ENCODE measurements at regions not wholly inside any gene's neighbourhood (a gene's known extent, or its start where the extent isn't known, plus 50 kb on each side); places are given as distances from the start of the nearest gene placed in this dataset.
A peak's percentile ranks its signal among the peaks of the same experiment; 100 is the strongest.

DNA sequence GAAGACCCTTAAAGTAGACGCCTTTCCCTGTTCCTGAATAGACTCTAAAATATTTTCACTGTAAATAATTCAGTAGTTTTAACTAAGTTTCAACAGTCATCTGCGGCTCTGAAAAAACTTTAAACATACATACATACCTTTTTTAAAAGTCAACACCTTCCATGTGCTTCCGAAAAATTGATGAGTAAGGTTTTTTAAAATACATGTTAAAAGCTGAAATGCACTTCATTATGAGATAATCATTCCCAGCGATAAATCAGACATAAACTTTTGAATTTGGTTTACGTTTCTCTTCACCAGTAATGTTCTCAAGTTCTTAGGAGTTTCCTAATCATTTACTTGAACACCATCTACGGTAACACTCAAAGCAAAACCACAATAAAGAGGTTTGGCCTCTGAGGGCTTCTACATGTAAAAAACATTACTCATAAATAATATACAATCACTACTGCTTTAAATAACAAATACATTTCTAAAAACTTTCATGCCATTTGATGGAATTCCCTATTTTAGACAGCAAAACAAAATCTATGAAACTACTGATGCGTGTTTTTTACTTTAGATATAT is 403.5 kb downstream of the SHQ1 start:
- peaks cover 24 to 26% of the 10 kb centered on the region in 2 donors for H3K4me1 ChIP-seq (ENCODE audit: control insufficient read depth in 2 of 2, insufficient read depth in 2 of 2, low read length in 2 of 2)
- no peak overlapping the region for H3K27ac ChIP-seq (ENCODE audit: low read depth in 1 of 2, low read length in 1 of 2)
- peaks cover 1 to 5% of the 10 kb centered on the region in 2 donors for H3K36me3 ChIP-seq (ENCODE audit: control insufficient read depth in 2 of 2, insufficient read depth in 2 of 2, low read length in 1 of 2)
- no peak overlapping the region for H3K4me3 ChIP-seq (ENCODE audit: low read length in 2 of 2)
- 68% methylated on average over 7 of the region's 7 CpGs for WGBS
- DNase-seq (ENCODE audit: low read depth in 6 of 9, low spot score in 9 of 9): peak in 1 of 9 donors; percentile 34
- peaks cover 0 to 4% of the 10 kb centered on the region in 2 donors for H3K9me3 ChIP-seq (ENCODE audit: control insufficient read depth in 2 of 2, insufficient read depth in 1 of 2, low read length in 1 of 2)
- H3K27me3 ChIP-seq (ENCODE audit: control insufficient read depth in 2 of 2, insufficient read depth in 1 of 2, low read length in 1 of 2): peaks cover 0 to 4% of the 10 kb centered on the region in 2 donors

DNA sequence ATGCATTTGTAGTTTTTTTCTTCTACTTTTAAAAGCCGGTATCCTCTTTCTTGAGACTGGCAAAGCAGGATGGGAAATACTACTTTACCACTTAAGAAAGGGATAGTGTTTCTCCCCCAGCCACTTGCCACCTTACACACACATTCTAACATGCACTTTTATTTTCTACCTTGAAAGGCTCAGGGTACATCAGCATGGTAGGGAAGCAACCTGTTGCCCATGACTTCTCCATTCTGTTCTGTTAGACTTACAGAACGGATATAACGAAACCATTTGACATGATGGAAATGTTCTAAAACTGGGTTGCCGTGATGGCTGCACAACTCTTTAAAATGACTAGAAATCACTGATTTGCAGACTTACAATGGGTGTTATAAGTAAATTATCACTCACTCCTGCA is 405.5 kb downstream of the SHQ1 start:
- no peak overlapping the region for H3K4me3 ChIP-seq (ENCODE audit: low read length in 2 of 2)
- H3K9me3 ChIP-seq (ENCODE audit: control insufficient read depth in 2 of 2, insufficient read depth in 1 of 2, low read length in 1 of 2): peaks cover 0 to 4% of the 10 kb centered on the region in 2 donors
- H3K36me3 ChIP-seq (ENCODE audit: control insufficient read depth in 2 of 2, insufficient read depth in 2 of 2, low read length in 1 of 2): peaks cover 17 to 20% of the 10 kb centered on the region in 2 donors
- peaks cover 0 to 4% of the 10 kb centered on the region in 2 donors for H3K27me3 ChIP-seq (ENCODE audit: control insufficient read depth in 2 of 2, insufficient read depth in 1 of 2, low read length in 1 of 2)
- WGBS: 63% methylated on average over 4 of the region's 4 CpGs
- peak in 2 of 9 donors; percentile 20 to 48 for DNase-seq (ENCODE audit: low read depth in 6 of 9, low spot score in 9 of 9)
- H3K4me1 ChIP-seq (ENCODE audit: control insufficient read depth in 2 of 2, insufficient read depth in 2 of 2, low read length in 2 of 2): peaks cover 30% of the 10 kb centered on the region in 2 donors
- no peak overlapping the region for H3K27ac ChIP-seq (ENCODE audit: low read depth in 1 of 2, low read length in 1 of 2)

DNA sequence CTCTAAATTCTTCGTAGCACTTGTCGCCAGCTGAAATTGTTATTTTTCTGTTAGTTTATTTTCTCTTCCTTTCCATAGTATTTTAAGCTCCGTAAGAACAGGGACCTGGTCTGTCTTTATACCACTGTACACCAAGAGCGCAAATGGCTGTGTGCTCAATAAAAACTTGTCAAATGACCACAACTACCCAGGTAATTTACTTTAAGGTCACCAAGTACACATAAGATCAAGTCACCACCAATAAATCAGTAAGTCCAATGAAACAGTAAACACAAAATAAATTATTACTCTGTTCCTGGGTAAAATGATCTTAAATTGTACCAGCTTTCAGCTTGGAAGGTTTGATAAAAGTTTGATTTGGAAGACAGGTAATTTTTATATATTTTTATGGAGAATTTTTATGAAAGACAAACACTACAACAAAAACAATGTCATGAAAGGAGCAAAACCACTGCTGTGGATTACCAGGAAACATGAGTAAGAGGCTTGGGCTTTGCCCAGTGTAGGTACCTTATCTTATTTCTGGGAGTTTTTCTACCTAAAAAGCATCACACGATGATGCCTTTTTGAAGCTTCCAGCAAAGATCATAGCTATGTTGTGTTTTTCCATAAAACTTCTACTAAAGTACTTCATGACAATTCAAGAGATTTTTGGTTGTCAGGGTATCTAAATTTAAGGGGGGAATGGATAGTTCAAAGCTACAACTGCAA is 406.8 kb downstream of the SHQ1 start:
- 91% methylated on average over 5 of the region's 5 CpGs for WGBS
- peaks cover 24 to 25% of the 10 kb centered on the region in 2 donors for H3K4me1 ChIP-seq (ENCODE audit: control insufficient read depth in 2 of 2, insufficient read depth in 2 of 2, low read length in 2 of 2)

DNA sequence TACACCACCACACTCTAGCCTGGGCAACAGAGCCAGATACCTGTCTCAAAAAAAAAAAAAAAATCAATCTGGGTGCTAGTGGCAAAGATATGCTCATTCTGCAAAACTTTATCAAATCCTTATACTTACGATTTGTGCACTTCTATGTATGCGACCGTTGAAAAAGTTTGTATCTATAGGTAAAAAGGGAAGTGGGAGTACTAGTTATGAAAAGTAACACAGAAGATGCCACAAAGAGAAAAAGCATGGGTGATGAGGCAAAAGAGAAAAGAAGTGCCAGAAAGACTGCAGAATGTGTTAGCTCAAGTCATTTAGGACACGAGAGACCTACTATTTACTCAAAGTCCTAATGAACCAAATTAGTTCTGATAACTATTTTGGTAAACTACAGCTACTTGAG is 407.8 kb downstream of the SHQ1 start:
- H3K36me3 ChIP-seq (ENCODE audit: control insufficient read depth in 2 of 2, insufficient read depth in 2 of 2, low read length in 1 of 2): peaks cover 17 to 20% of the 10 kb centered on the region in 2 donors
- no peak overlapping the region for H3K27ac ChIP-seq (ENCODE audit: low read depth in 1 of 2, low read length in 1 of 2)
- H3K9me3 ChIP-seq (ENCODE audit: control insufficient read depth in 2 of 2, insufficient read depth in 1 of 2, low read length in 1 of 2): no peaks in the 10 kb centered on the region
- H3K4me1 ChIP-seq (ENCODE audit: control insufficient read depth in 2 of 2, insufficient read depth in 2 of 2, low read length in 2 of 2): peaks cover 24 to 25% of the 10 kb centered on the region in 2 donors
- H3K4me3 ChIP-seq (ENCODE audit: low read length in 2 of 2): no peak overlapping the region
- WGBS: 55% methylated on average over 4 of the region's 4 CpGs
- no peak for DNase-seq (ENCODE audit: low read depth in 6 of 9, low spot score in 9 of 9)
- H3K27me3 ChIP-seq (ENCODE audit: control insufficient read depth in 2 of 2, insufficient read depth in 1 of 2, low read length in 1 of 2): no peaks in the 10 kb centered on the region

More for the DNA sequence above, 406.8 kb downstream of the SHQ1 start:
- Histone ChIP-seq H3K4me3 (ENCODE audit: low read length in 2 of 2) (no peak overlapping the region), H3K9me3 (ENCODE audit: control insufficient read depth in 2 of 2, insufficient read depth in 1 of 2, low read length in 1 of 2) (no peaks in the 10 kb centered on the region), H3K27me3 (ENCODE audit: control insufficient read depth in 2 of 2, insufficient read depth in 1 of 2, low read length in 1 of 2) (no peaks in the 10 kb centered on the region), H3K36me3 (ENCODE audit: control insufficient read depth in 2 of 2, insufficient read depth in 2 of 2, low read length in 1 of 2) (peaks cover 17 to 20% of the 10 kb centered on the region in 2 donors), H3K27ac (ENCODE audit: low read depth in 1 of 2, low read length in 1 of 2) (no peak overlapping the region)
- DNase-seq (ENCODE audit: low read depth in 6 of 9, low spot score in 9 of 9): no peak

DNA sequence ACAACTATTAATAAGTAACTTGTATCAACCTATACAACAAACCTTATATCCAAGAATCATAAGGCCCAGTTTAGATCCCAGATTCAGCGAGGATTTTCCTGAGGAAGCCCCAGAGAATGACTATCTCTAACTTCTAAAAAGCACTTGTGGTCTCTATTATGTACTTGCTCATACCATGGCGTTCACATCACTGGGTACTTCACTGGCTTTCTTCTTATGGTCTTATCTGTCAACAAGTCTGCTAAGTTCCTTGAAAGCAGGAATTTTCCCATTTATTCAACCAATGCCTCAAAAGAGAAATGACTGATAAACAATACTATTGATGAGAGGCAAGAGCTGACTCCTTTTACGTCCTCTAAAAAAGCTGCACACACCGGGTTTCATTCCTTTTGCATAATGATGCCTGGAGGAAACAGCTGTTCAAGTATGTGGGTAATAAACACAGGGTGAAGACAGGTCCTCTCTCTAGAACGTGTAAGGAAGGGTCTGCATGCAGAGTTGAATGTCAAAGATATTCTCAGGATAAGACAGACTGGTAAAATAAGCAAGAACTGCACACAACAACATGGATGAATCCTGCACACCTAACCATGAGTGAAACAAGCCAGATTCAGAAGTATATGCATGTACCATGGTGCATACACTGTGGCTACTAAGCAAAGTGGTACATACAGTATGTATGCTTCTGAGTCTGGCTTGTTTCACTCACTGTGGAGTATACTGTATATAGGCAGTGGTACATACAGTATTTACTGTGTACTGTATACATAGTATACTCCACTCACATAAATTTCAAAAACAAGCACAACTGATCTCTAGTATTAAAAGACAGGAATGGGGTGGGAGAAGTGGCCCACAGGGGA is 408.7 kb downstream of the SHQ1 start:
- WGBS: 47% methylated on average over 5 of the region's 5 CpGs
- H3K4me1 ChIP-seq (ENCODE audit: control insufficient read depth in 2 of 2, insufficient read depth in 2 of 2, low read length in 2 of 2): peaks cover 24 to 25% of the 10 kb centered on the region in 2 donors

DNA sequence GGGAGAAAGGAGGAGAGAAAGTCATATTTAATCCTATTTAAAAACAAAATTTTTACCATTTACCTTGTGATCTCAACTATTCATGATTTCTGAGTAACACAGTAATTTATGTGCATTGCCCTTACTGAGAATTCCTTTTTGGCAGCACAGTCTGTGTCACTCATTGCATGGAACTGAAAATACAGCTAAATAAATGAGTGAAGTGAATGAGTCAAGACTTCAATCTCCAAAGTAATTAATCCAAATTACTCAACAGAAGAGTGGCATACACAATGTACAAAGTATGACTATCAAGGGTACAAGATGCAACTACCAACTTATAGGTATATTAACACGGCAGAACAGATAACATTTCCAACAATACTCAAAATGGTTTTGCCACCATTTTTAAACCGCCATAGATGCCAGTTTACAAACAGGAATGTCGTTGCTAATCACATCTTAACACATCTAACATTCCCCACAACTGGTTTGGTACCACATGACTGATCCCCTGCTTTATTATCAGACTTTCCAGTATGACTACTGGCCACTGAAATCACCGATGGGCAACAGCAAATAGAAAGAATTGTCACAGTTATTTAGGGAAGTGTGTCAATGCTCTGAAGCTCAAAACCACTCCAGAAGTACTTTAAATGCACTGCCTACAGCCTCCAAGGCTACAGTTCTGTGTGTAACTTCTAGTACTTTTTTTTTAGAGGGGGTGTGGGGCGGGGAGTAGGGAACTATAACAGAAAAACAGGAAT is 410.4 kb downstream of the SHQ1 start:
- peaks cover 10 to 16% of the 10 kb centered on the region in 2 donors for H3K4me1 ChIP-seq (ENCODE audit: control insufficient read depth in 2 of 2, insufficient read depth in 2 of 2, low read length in 2 of 2)
- H3K4me3 ChIP-seq (ENCODE audit: low read length in 2 of 2): no peak overlapping the region
- DNase-seq (ENCODE audit: low read depth in 6 of 9, low spot score in 9 of 9): no peak
- H3K27ac ChIP-seq (ENCODE audit: low read depth in 1 of 2, low read length in 1 of 2): no peak overlapping the region
- peaks cover 17 to 20% of the 10 kb centered on the region in 2 donors for H3K36me3 ChIP-seq (ENCODE audit: control insufficient read depth in 2 of 2, insufficient read depth in 2 of 2, low read length in 1 of 2)
- H3K9me3 ChIP-seq (ENCODE audit: control insufficient read depth in 2 of 2, insufficient read depth in 1 of 2, low read length in 1 of 2): no peaks in the 10 kb centered on the region
- H3K27me3 ChIP-seq (ENCODE audit: control insufficient read depth in 2 of 2, insufficient read depth in 1 of 2, low read length in 1 of 2): no peaks in the 10 kb centered on the region
- 86% methylated on average over 5 of the region's 5 CpGs for WGBS

More for the DNA sequence above, 408.7 kb downstream of the SHQ1 start:
- Histone ChIP-seq H3K9me3 (ENCODE audit: control insufficient read depth in 2 of 2, insufficient read depth in 1 of 2, low read length in 1 of 2) (no peaks in the 10 kb centered on the region), H3K27ac (ENCODE audit: low read depth in 1 of 2, low read length in 1 of 2) (no peak overlapping the region), H3K27me3 (ENCODE audit: control insufficient read depth in 2 of 2, insufficient read depth in 1 of 2, low read length in 1 of 2) (no peaks in the 10 kb centered on the region), H3K4me3 (ENCODE audit: low read length in 2 of 2) (no peak overlapping the region), H3K36me3 (ENCODE audit: control insufficient read depth in 2 of 2, insufficient read depth in 2 of 2, low read length in 1 of 2) (peaks cover 17 to 20% of the 10 kb centered on the region in 2 donors)
- peak in 1 of 9 donors; percentile 43 for DNase-seq (ENCODE audit: low read depth in 6 of 9, low spot score in 9 of 9)

DNA sequence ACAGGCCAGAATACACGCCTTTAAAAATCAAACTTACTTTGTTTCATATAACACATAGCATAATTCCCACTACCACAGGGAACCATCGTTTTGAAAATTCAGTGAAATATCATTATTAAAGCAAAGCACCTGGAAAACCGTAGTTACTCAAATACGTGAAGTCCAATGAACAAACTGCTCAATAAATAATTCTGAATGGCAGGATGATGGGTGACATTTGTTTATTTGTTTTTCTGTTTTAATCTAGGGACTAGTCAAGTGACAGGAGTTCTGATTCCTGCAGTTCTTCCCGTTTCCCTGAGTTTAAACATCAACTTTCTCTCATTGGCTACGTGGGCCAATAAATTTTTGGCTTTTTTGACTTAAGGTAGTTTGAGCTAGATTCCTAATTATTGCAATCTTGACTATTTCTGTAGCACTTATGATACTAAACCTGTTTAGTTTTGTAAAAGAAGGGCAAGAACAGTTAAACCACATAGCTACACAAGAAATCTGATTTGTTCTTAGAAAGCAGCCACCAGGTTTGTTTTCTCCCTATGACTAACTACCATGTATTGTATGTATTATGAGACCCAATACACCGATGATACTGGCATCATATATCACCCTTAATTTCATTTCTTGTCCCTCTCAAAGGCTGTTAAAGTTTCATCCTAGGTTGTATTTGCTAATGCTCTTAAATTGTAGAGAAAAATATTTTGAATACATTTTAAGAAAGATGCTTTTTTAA is 411.2 kb downstream of the SHQ1 start:
- Histone ChIP-seq H3K9me3 (ENCODE audit: control insufficient read depth in 2 of 2, insufficient read depth in 1 of 2, low read length in 1 of 2) (no peaks in the 10 kb centered on the region), H3K27ac (ENCODE audit: low read depth in 1 of 2, low read length in 1 of 2) (no peak overlapping the region), H3K4me1 (ENCODE audit: control insufficient read depth in 2 of 2, insufficient read depth in 2 of 2, low read length in 2 of 2) (peaks cover 7 to 13% of the 10 kb centered on the region in 2 donors), H3K36me3 (ENCODE audit: control insufficient read depth in 2 of 2, insufficient read depth in 2 of 2, low read length in 1 of 2) (peaks cover 17 to 20% of the 10 kb centered on the region in 2 donors), H3K27me3 (ENCODE audit: control insufficient read depth in 2 of 2, insufficient read depth in 1 of 2, low read length in 1 of 2) (no peaks in the 10 kb centered on the region), H3K4me3 (ENCODE audit: low read length in 2 of 2) (no peak overlapping the region)
- DNase-seq (ENCODE audit: low read depth in 6 of 9, low spot score in 9 of 9): no peak
- 82% methylated on average over 7 of the region's 7 CpGs for WGBS

DNA sequence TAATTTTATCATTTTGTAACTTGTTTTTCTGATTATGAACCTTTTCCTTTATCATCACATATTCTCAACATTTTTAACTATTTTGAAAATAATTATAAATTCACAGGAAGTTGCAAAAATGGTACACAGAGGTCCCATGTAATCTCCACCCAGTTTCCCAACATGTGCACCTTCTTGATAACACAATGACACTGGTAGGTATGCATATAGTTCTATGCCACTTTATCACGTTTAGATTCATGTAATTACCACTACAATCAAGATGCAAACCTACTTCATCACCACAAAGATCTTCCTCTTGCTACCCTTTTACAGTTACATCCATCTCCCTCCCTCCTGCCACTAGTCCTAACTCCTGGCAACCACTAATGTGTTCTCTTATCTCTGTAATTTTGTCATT is 413.9 kb downstream of the SHQ1 start:
- peaks cover 3 to 7% of the 10 kb centered on the region in 2 donors for H3K4me1 ChIP-seq (ENCODE audit: control insufficient read depth in 2 of 2, insufficient read depth in 2 of 2, low read length in 2 of 2)
- 73% methylated on average over 1 of the region's 1 CpG for WGBS
- no peak for DNase-seq (ENCODE audit: low read depth in 6 of 9, low spot score in 9 of 9)
- H3K36me3 ChIP-seq (ENCODE audit: control insufficient read depth in 2 of 2, insufficient read depth in 2 of 2, low read length in 1 of 2): peaks cover 9 to 15% of the 10 kb centered on the region in 2 donors
- H3K4me3 ChIP-seq (ENCODE audit: low read length in 2 of 2): no peak overlapping the region
- H3K27ac ChIP-seq (ENCODE audit: low read depth in 1 of 2, low read length in 1 of 2): no peak overlapping the region
- H3K9me3 ChIP-seq (ENCODE audit: control insufficient read depth in 2 of 2, insufficient read depth in 1 of 2, low read length in 1 of 2): no peaks in the 10 kb centered on the region
- H3K27me3 ChIP-seq (ENCODE audit: control insufficient read depth in 2 of 2, insufficient read depth in 1 of 2, low read length in 1 of 2): no peaks in the 10 kb centered on the region

Measured in thymus (tissue), 11 donors.